HFFc6 (cell line): ENCODE measurements at regions not wholly inside any gene's neighbourhood (a gene's known extent, or its start where the extent isn't known, plus 50 kb on each side); places are given as distances from the start of the nearest gene placed in this dataset.

ENCODE experiments used
- DNase-seq: peaks from one replicate; pipeline ENCODE4 v3.0.0-alpha.2; 2018
- H3K27ac Mint-ChIP-seq: 2 replicates; pipeline ENCODE4 v1.8.0; 2020; ENCODE audit warnings: mild to moderate bottlenecking, mixed read lengths
- H3K27me3 Mint-ChIP-seq: 2 replicates; pipeline ENCODE4 v1.8.0; 2021; ENCODE audit warnings: mild to moderate bottlenecking, moderate library complexity, mixed read lengths; ENCODE audit not compliant: insufficient read depth
- H3K36me3 Mint-ChIP-seq: 2 replicates; pipeline ENCODE4 v1.8.0; 2021; ENCODE audit warnings: low read depth, mixed read lengths
- H3K4me1 Mint-ChIP-seq: 2 replicates; pipeline ENCODE4 v1.8.0; 2020; ENCODE audit warnings: low read depth, mixed read lengths
- H3K4me3 Mint-ChIP-seq: 2 replicates; pipeline ENCODE4 v1.8.0; 2020; ENCODE audit warnings: mild to moderate bottlenecking, moderate library complexity, mixed read lengths
- H3K9me3 Mint-ChIP-seq: 2 replicates; pipeline ENCODE4 v1.8.0; 2020; ENCODE audit warnings: mild to moderate bottlenecking, mixed read lengths
- TF ChIP-seq, protein P1 (sequence below): fragments of 200-600 bp; sonication (generic); IDR thresholded peaks from 2 replicates; pipeline ENCODE4 v1.5.0; 2021; ENCODE audit warnings: antibody characterized with exemption, mild to moderate bottlenecking

- H3K4me1 Mint-ChIP-seq: peaks cover 30% of the 10 kb centered on the region
- H3K36me3 Mint-ChIP-seq: no peaks in the 10 kb centered on the region
- peaks cover 4% of the 10 kb centered on the region; the same call in 1 of the 2 replicates for H3K9me3 Mint-ChIP-seq
- DNase-seq: no peak
- no peaks in the 10 kb centered on the region; the same call in none of the 2 replicates for H3K27me3 Mint-ChIP-seq
- no peak overlapping the region for H3K27ac Mint-ChIP-seq
- H3K4me3 Mint-ChIP-seq: no peak overlapping the region; the same call in 1 of the 2 replicates
- TF ChIP-seq, protein P1, sequence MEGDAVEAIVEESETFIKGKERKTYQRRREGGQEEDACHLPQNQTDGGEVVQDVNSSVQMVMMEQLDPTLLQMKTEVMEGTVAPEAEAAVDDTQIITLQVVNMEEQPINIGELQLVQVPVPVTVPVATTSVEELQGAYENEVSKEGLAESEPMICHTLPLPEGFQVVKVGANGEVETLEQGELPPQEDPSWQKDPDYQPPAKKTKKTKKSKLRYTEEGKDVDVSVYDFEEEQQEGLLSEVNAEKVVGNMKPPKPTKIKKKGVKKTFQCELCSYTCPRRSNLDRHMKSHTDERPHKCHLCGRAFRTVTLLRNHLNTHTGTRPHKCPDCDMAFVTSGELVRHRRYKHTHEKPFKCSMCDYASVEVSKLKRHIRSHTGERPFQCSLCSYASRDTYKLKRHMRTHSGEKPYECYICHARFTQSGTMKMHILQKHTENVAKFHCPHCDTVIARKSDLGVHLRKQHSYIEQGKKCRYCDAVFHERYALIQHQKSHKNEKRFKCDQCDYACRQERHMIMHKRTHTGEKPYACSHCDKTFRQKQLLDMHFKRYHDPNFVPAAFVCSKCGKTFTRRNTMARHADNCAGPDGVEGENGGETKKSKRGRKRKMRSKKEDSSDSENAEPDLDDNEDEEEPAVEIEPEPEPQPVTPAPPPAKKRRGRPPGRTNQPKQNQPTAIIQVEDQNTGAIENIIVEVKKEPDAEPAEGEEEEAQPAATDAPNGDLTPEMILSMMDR: no peak
Measured at GRCh38 chr5:58156973-58157701, 302.7 kb downstream of the PLK2 start.

- H3K27ac Mint-ChIP-seq: peak overlapping the region; percentile 51
- no peaks in the 10 kb centered on the region for H3K36me3 Mint-ChIP-seq
- DNase-seq: peak; percentile 72
- H3K4me1 Mint-ChIP-seq: peaks cover 30% of the 10 kb centered on the region
- TF ChIP-seq, protein P1: no peak
- H3K4me3 Mint-ChIP-seq: peak overlapping the region; percentile 14; the same call in 1 of the 2 replicates
- peaks cover 4% of the 10 kb centered on the region; the same call in 1 of the 2 replicates for H3K9me3 Mint-ChIP-seq
- no peaks in the 10 kb centered on the region; the same call in none of the 2 replicates for H3K27me3 Mint-ChIP-seq
Measured at GRCh38 chr5:58156361-58156760, 303.5 kb downstream of the PLK2 start.

- H3K27ac Mint-ChIP-seq: no peak overlapping the region
Measured at GRCh38 chr5:58153255-58153654, 306.6 kb downstream of the PLK2 start.

GRCh38 chr5:58151414-58151813, 308.5 kb downstream of the PLK2 start:
- Mint-ChIP-seq H3K36me3 (no peaks in the 10 kb centered on the region), H3K4me1 (peaks cover 33% of the 10 kb centered on the region), H3K9me3 (peaks cover 4% of the 10 kb centered on the region; the same call in 1 of the 2 replicates), H3K4me3 (no peak overlapping the region), H3K27me3 (no peaks in the 10 kb centered on the region; the same call in 1 of the 2 replicates), H3K27ac (no peak overlapping the region)
- no peak for DNase-seq
- TF ChIP-seq, protein P1: no peak

More at GRCh38 chr5:58153255-58153654, 306.6 kb downstream of the PLK2 start:
- Mint-ChIP-seq H3K36me3 (no peaks in the 10 kb centered on the region), H3K4me3 (no peak overlapping the region), H3K9me3 (peaks cover 4% of the 10 kb centered on the region; the same call in 1 of the 2 replicates), H3K4me1 (peaks cover 48% of the 10 kb centered on the region), H3K27me3 (no peaks in the 10 kb centered on the region; the same call in 1 of the 2 replicates)
- TF ChIP-seq, protein P1: no peak
- no peak for DNase-seq

- Mint-ChIP-seq H3K4me3 (no peak overlapping the region), H3K27me3 (no peaks in the 10 kb centered on the region), H3K27ac (no peak overlapping the region), H3K36me3 (no peaks in the 10 kb centered on the region), H3K9me3 (peaks cover 4% of the 10 kb centered on the region; the same call in 1 of the 2 replicates), H3K4me1 (peaks cover 28% of the 10 kb centered on the region)
- DNase-seq: no peak
- TF ChIP-seq, protein P1: no peak
Measured at GRCh38 chr5:58150926-58151325, 309.0 kb downstream of the PLK2 start.
